GM06990 (cell line): ENCODE measurements at regions not wholly inside any gene's neighbourhood (a gene's known extent, or its start where the extent isn't known, plus 50 kb on each side); places are given as distances from the start of the nearest gene placed in this dataset.

Experiments used
- DNase-seq: peaks from one replicate; pipeline ENCODE4 v3.0.0-alpha.2; 2011; ENCODE audit not compliant: insufficient read length; ENCODE audit errors: extremely low read depth
- H3K27me3 ChIP-seq: replicated peaks from 2 replicates; pipeline ENCODE4 v1.6.0; 2011; ENCODE audit warnings: low read length; ENCODE audit not compliant: control insufficient read depth, insufficient read depth
- H3K36me3 ChIP-seq: 2 replicates; pipeline ENCODE4 v1.5.1; 2011; ENCODE audit warnings: low read length; ENCODE audit not compliant: control insufficient read depth, insufficient read depth
- H3K4me3 ChIP-seq: replicated peaks from 2 replicates; pipeline ENCODE4 v1.5.1; 2011; ENCODE audit warnings: low read depth, mild to moderate bottlenecking, control low read depth, low read length
- CTCF ChIP-seq: IDR thresholded peaks from 2 replicates; pipeline ENCODE4 v1.5.1; 2011; ENCODE audit warnings: low read length, control low read depth, mild to moderate bottlenecking, inconsistent platforms; ENCODE audit not compliant: insufficient read depth, poor library complexity, severe bottlenecking

- Histone ChIP-seq H3K27me3 (no peaks in the 10 kb centered on the region), H3K36me3 (no peaks in the 10 kb centered on the region), H3K4me3 (no peak overlapping the region)
- no peak for TF ChIP-seq CTCF
- DNase-seq: no peak
These were observed 1570.6 kb upstream of the LRRTM3 start for GRCh38 chr10:65355141-65355680.

- peak; percentile 45 for TF ChIP-seq CTCF
- H3K4me3 ChIP-seq: no peak overlapping the region
- no peak for DNase-seq
- no peaks in the 10 kb centered on the region for H3K36me3 ChIP-seq
- H3K27me3 ChIP-seq: no peaks in the 10 kb centered on the region
These were observed 1567.3 kb upstream of the LRRTM3 start for GRCh38 chr10:65358565-65358964.

- no peak for DNase-seq
- no peak for TF ChIP-seq CTCF
- Histone ChIP-seq H3K36me3 (no peaks in the 10 kb centered on the region), H3K4me3 (no peak overlapping the region), H3K27me3 (no peaks in the 10 kb centered on the region)
These were observed 1565.3 kb upstream of the LRRTM3 start for GRCh38 chr10:65360497-65360896.

- no peak for TF ChIP-seq CTCF
- DNase-seq: no peak
- no peaks in the 10 kb centered on the region for H3K36me3 ChIP-seq
- no peak overlapping the region for H3K4me3 ChIP-seq
- no peaks in the 10 kb centered on the region for H3K27me3 ChIP-seq
These were observed 1560.0 kb upstream of the LRRTM3 start for GRCh38 chr10:65365878-65366277.

- no peak for DNase-seq
- Histone ChIP-seq H3K36me3 (no peaks in the 10 kb centered on the region), H3K4me3 (no peak overlapping the region), H3K27me3 (no peaks in the 10 kb centered on the region)
- no peak for TF ChIP-seq CTCF
These were observed 1558.1 kb upstream of the LRRTM3 start for GRCh38 chr10:65367706-65368105.

GRCh38 chr10:65375528-65375927 lies 1550.3 kb upstream of the LRRTM3 start:
- TF ChIP-seq CTCF: no peak
- no peak for DNase-seq
- no peaks in the 10 kb centered on the region for H3K27me3 ChIP-seq
- H3K4me3 ChIP-seq: no peak overlapping the region
- no peaks in the 10 kb centered on the region for H3K36me3 ChIP-seq
